DMS53 treated with DMSO at 0.1 percent for 48 hours (cell line): ENCODE measurements at regions not wholly inside any gene's neighbourhood (a gene's known extent, or its start where the extent isn't known, plus 50 kb on each side); places are given as distances from the start of the nearest gene placed in this dataset.

Source experiments
- DNase-seq: peaks from one replicate; lab custom pipeline; 2025; ENCODE audit not compliant: unreplicated experiment; lab: John Stamatoyannopoulos, UW

GRCh38 chr18:59760212-59760611, 63.0 kb upstream of the CCBE1 start:
- DNase-seq, result no peak

GRCh38 chr18:59758837-59759236, 61.6 kb upstream of the CCBE1 start:
- no peak for DNase-seq

- DNase-seq, result no peak
Measured at GRCh38 chr18:59758106-59758505, 60.9 kb upstream of the CCBE1 start.

- DNase-seq, result no peak
Measured at GRCh38 chr18:59752666-59753065, 55.4 kb upstream of the CCBE1 start.

GRCh38 chr18:59751186-59751585, 54.0 kb upstream of the CCBE1 start:
- no peak for DNase-seq

- DNase-seq, result no peak
Measured at GRCh38 chr18:59748628-59749360, 51.6 kb upstream of the CCBE1 start.
